GM12891 (cell line): ENCODE measurements at regions not wholly inside any gene's neighbourhood (a gene's known extent, or its start where the extent isn't known, plus 50 kb on each side); places are given as distances from the start of the nearest gene placed in this dataset.
"Not testable (repeated sequence)": the region's sequence is repeated elsewhere in the genome, so short reads cannot be mapped to it uniquely, and the experiment has no call there.

Source experiments
- POLR2A ChIP-seq: IDR thresholded peaks from 2 replicates; pipeline ENCODE4 v1.6.1; 2011; ENCODE audit warnings: low read depth, low read length, control low read depth
- POLR2AphosphoS5 ChIP-seq: IDR thresholded peaks from 2 replicates; pipeline ENCODE4 v1.6.1; 2011; ENCODE audit warnings: low read depth, low read length, control low read depth
- POU2F2 ChIP-seq: IDR thresholded peaks from 2 replicates; pipeline ENCODE4 v1.6.1; 2011; ENCODE audit warnings: low read depth, mild to moderate bottlenecking, control low read depth, low read length, moderate library complexity
- SPI1 ChIP-seq: IDR thresholded peaks from 2 replicates; pipeline ENCODE4 v1.6.1; 2011; ENCODE audit warnings: low read depth, low read length, control low read depth
- TAF1 ChIP-seq: IDR thresholded peaks from 2 replicates; pipeline ENCODE4 v1.6.1; 2011; ENCODE audit warnings: low read depth, low read length, control low read depth

DNA sequence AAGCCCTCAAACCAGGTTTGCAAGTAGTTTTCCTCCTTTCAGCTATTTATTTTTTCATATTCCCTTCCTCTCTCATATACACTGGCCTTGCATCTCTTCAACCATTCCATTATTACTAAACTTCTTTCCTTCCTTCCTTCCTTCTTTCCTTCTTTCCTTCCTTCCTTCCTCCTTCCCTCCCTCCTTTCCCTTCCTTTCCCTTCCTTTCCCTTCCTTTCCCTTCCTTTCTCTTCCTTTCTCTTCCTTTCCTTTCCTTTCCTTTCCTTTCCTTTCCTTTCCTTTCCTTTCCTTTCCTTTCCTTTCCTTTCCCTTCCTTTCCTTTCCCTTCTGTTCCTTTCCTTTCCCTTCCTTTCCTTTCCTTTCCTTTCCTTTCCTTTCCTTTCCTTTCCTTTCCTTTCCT, 228.7 kb upstream of the IGFBP7 start:
- TF ChIP-seq POLR2AphosphoS5, POLR2A, SPI1, TAF1, POU2F2: not testable (repeated sequence)
